Tibial artery (tissue), 4 donors: ENCODE measurements at regions not wholly inside any gene's neighbourhood (a gene's known extent, or its start where the extent isn't known, plus 50 kb on each side); places are given as distances from the start of the nearest gene placed in this dataset.

Experiments used
- DNase-seq, 2 donors: peaks; one replicate each; pipeline ENCODE4 v3.0.0-alpha.2; 2019
- H3K27ac ChIP-seq, 2 donors: fragments of 200-600 bp; sonication (generic) in 1 of 2; 1 replicate in 1 of 2; 2 replicates in 1 of 2; pipeline ENCODE4 v1.5.1; 2018 to 2019; ENCODE audit warnings: mild to moderate bottlenecking in 1 of 2
- H3K27me3 ChIP-seq, 2 donors: fragments of 200-600 bp; sonication (generic) in 1 of 2; one replicate each; pipeline versions ENCODE4 v1.5.1 to v1.6.0; 2016 to 2019
- H3K36me3 ChIP-seq, 3 donors: fragments of 200-600 bp; sonication (generic) in 2 of 3; one replicate each; pipeline ENCODE4 v1.5.1; 2016 to 2019; ENCODE audit warnings: mild to moderate bottlenecking in 2 of 3
- H3K4me1 ChIP-seq, 4 donors: fragments of 200-600 bp; sonication (generic) in 2 of 4; 1 replicate in 3 of 4; 2 replicates in 1 of 4; pipeline ENCODE4 v1.5.1; 2016 to 2019
- H3K4me3 ChIP-seq, 2 donors: fragments of 200-600 bp; sonication (generic) in 1 of 2; 1 replicate in 1 of 2; 2 replicates in 1 of 2; pipeline ENCODE4 v1.5.1; 2018 to 2019; ENCODE audit warnings: mild to moderate bottlenecking in 2 of 2
- H3K9me3 ChIP-seq, 3 donors: fragments of 200-600 bp; sonication (generic) in 1 of 3; one replicate each; pipeline ENCODE4 v1.5.1; 2016 to 2019
- intact Hi-C: fragments of 100-400 bp; cut with DNase I; formaldehyde crosslinking; loops from one replicate; pipeline ENCODE4 v1.15.0; 2023; ENCODE audit warnings: low total_unique reads
- TF ChIP-seq, protein P1 (sequence below), 2 experiments: fragments of 200-600 bp in 1 of 2; fragments of 450-650 bp in 1 of 2; IDR thresholded peaks; one replicate each; pipeline ENCODE4 v1.5.1; 2017 to 2019; ENCODE audit warnings: antibody characterized with exemption in 2 of 2, mild to moderate bottlenecking in 1 of 2, moderate library complexity in 1 of 2

DNA sequence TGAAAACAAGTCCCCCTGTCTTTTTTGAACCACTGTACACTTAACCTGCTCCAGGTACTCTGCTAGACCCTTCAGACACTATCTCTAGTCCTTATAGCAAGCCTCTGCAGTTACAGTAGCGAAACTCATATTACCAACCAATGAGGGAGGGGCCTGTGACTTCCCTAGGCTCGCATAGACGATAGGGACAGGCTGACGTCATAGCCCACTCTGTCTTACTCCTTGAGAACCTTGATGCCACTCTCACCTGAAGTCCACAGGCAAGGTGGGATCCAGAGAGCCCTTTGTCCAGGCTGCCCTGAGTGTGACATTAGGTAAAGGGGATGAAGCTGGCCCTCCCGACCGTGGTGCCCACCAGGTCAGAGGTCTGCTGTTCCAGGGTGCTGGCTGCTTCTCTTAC is 65.3 kb downstream of the ACTBL2 start:
- no peaks in the 10 kb centered on the region for H3K27me3 ChIP-seq
- TF ChIP-seq, protein P1, sequence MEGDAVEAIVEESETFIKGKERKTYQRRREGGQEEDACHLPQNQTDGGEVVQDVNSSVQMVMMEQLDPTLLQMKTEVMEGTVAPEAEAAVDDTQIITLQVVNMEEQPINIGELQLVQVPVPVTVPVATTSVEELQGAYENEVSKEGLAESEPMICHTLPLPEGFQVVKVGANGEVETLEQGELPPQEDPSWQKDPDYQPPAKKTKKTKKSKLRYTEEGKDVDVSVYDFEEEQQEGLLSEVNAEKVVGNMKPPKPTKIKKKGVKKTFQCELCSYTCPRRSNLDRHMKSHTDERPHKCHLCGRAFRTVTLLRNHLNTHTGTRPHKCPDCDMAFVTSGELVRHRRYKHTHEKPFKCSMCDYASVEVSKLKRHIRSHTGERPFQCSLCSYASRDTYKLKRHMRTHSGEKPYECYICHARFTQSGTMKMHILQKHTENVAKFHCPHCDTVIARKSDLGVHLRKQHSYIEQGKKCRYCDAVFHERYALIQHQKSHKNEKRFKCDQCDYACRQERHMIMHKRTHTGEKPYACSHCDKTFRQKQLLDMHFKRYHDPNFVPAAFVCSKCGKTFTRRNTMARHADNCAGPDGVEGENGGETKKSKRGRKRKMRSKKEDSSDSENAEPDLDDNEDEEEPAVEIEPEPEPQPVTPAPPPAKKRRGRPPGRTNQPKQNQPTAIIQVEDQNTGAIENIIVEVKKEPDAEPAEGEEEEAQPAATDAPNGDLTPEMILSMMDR (IDR thresholded peaks at IDR 0.05) = no peak

DNA sequence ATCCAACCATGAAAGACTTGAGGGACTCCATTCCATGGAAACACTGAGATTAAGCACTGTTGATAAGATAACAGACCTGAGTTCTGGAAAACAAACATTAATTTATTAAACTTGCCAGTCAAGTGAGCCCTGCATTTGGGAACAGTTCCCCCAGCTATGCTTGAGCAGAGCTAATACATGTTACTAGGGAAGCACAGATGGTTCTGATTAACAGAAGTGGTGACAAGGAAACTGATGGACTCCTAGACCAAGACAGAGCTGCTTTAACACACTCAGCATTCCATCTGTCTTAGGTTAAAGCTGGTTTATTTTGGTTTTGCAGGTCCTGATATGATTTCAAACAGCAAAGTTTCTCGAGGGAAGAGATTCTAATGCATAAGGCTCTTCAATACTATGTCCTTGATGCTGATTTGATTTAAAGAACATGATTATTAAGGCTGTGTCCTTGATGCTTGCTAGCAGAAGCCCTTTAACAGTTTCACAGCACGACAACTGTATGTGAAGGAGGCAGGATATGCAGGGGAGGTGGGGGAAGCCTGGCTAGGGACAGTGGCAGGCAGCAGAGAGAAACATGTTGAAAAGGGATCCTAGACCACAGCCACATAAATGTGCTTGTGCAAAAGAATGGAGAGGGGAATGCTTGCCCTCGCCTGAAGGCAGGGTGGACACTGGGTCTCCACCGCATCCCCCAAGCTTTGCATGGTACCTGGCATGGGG is 66.2 kb downstream of the ACTBL2 start:
- intact Hi-C loops = no loop called here
- DNase-seq = no peak

More for the DNA sequence above, 65.3 kb downstream of the ACTBL2 start:
- H3K36me3 ChIP-seq = no peaks in the 10 kb centered on the region
- no peak overlapping the region for H3K27ac ChIP-seq
- H3K9me3 ChIP-seq = no peaks in the 10 kb centered on the region
- H3K4me1 ChIP-seq = peaks cover 0 to 25% (median 0%) of the 10 kb centered on the region in 4 donors
- no peak for DNase-seq
- intact Hi-C loops = no loop called here
- H3K4me3 ChIP-seq = no peak overlapping the region

GRCh38 chr5:57414857-57415256 is 67.8 kb downstream of the ACTBL2 start:
- H3K27ac ChIP-seq = no peak overlapping the region
- TF ChIP-seq, protein P1 (IDR thresholded peaks at IDR 0.05) = no peak
- no peak for DNase-seq
- H3K27me3 ChIP-seq = no peaks in the 10 kb centered on the region
- peaks cover 0 to 50% (median 16%) of the 10 kb centered on the region in 4 donors for H3K4me1 ChIP-seq
- intact Hi-C loops = no loop called here
- no peaks in the 10 kb centered on the region for H3K9me3 ChIP-seq
- H3K36me3 ChIP-seq = no peaks in the 10 kb centered on the region
- H3K4me3 ChIP-seq = no peak overlapping the region

More for the DNA sequence above, 66.2 kb downstream of the ACTBL2 start:
- TF ChIP-seq, protein P1 (IDR thresholded peaks at IDR 0.05) = no peak
- Histone ChIP-seq H3K4me3 (no peak overlapping the region), H3K27ac (no peak overlapping the region), H3K27me3 (no peaks in the 10 kb centered on the region), H3K9me3 (no peaks in the 10 kb centered on the region), H3K4me1 (peaks cover 0 to 34% (median 8%) of the 10 kb centered on the region in 4 donors), H3K36me3 (no peaks in the 10 kb centered on the region)

DNA sequence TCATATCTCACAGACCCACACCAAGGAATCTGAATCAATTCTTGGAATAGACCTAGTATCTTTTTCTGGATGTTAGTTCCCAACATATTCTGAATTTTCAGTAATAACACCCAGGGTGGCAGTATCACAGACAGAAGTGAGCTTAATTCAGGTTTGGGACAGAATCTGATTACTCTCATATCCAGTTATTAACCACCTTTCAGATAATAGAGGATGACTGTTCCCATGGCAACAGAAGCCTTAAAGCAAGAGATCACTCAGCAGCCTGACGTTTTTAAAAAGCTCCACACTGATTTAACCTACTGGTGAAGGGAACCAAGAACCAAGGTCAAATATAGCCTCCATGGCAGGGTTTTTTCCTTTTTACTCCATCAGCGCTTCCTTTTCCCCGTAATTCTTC is 68.4 kb downstream of the ACTBL2 start:
- Histone ChIP-seq H3K9me3 (no peaks in the 10 kb centered on the region), H3K36me3 (no peaks in the 10 kb centered on the region), H3K4me3 (no peak overlapping the region), H3K27me3 (no peaks in the 10 kb centered on the region), H3K4me1 (peaks cover 0 to 56% (median 19%) of the 10 kb centered on the region in 4 donors), H3K27ac (no peak overlapping the region)
- intact Hi-C loops = no loop called here
- TF ChIP-seq, protein P1 (IDR thresholded peaks at IDR 0.05) = no peak
- DNase-seq = no peak

DNA sequence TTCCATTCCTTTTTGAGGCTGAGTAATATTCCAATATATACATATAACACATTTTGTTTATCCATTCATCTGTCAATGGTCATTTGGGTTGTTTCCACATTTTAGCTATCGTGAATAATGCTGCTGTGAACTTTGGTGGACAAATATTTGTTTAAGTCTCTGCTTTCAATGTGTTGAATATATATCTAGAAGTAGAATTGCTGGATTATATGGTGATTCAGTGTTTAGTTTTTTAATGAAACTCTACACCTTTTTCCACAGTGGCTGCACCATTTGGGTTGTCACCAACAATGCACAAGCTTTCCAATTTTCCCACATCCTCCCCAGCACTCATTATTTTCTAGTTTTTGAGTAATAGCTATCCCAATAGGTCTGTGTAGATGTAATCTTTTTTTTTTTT is 69.5 kb downstream of the ACTBL2 start:
- Histone ChIP-seq H3K27ac (no peak overlapping the region), H3K4me1 (peaks cover 0 to 67% (median 26%) of the 10 kb centered on the region in 4 donors), H3K9me3 (no peaks in the 10 kb centered on the region), H3K4me3 (no peak overlapping the region), H3K36me3 (no peaks in the 10 kb centered on the region), H3K27me3 (no peaks in the 10 kb centered on the region)
- no peak for DNase-seq
- intact Hi-C loops = no loop called here
- TF ChIP-seq, protein P1 (IDR thresholded peaks at IDR 0.05) = no peak
